SJSA1 (cell line): ENCODE measurements at regions not wholly inside any gene's neighbourhood (a gene's known extent, or its start where the extent isn't known, plus 50 kb on each side); places are given as distances from the start of the nearest gene placed in this dataset.
"Not testable (repeated sequence)": the region's sequence is repeated elsewhere in the genome, so short reads cannot be mapped to it uniquely, and the experiment has no call there.

Experiments
- DNase-seq, 2 experiments: peaks; one replicate each; pipeline ENCODE4 v3.0.0-alpha.2; 2015 to 2020; ENCODE audit warnings: low spot score in 2 of 2, low read depth in 1 of 2
- H3K27ac ChIP-seq: fragments of 250-450 bp; sonication (Bioruptor Pico); 2 replicates; pipeline ENCODE4 v1.5.1; 2020; ENCODE audit warnings: mild to moderate bottlenecking, moderate library complexity
- H3K27me3 ChIP-seq: fragments of 250-450 bp; sonication (Bioruptor Pico); replicated peaks from 2 replicates; pipeline ENCODE4 v1.5.1; 2020; ENCODE audit warnings: mild to moderate bottlenecking, moderate library complexity
- H3K36me3 ChIP-seq: fragments of 250-450 bp; sonication (Bioruptor Pico); 2 replicates; pipeline ENCODE4 v1.5.1; 2020; ENCODE audit warnings: mild to moderate bottlenecking
- H3K4me1 ChIP-seq: fragments of 250-450 bp; sonication (Bioruptor Pico); replicated peaks from 2 replicates; pipeline ENCODE4 v1.6.1; 2021; ENCODE audit warnings: mild to moderate bottlenecking
- H3K4me3 ChIP-seq: fragments of 250-450 bp; sonication (Bioruptor Pico); 2 replicates; pipeline ENCODE4 v1.5.1; 2020; ENCODE audit warnings: mild to moderate bottlenecking
- H3K9me3 ChIP-seq: fragments of 250-450 bp; sonication (Bioruptor Pico); replicated peaks from 2 replicates; pipeline ENCODE4 v1.5.1; 2020; ENCODE audit warnings: mild to moderate bottlenecking

GRCh38 chr6:149235130-149235561 is 82.4 kb upstream of the TAB2 start:
- DNase-seq = peak; percentile 72 to 87
- Histone ChIP-seq H3K9me3 (no peaks in the 10 kb centered on the region), H3K4me3 (no peak overlapping the region), H3K4me1 (peaks cover 32% of the 10 kb centered on the region), H3K36me3 (no peaks in the 10 kb centered on the region), H3K27ac (peak overlapping the region; percentile 84), H3K27me3 (no peaks in the 10 kb centered on the region)

GRCh38 chr6:149236589-149236988 is 80.9 kb upstream of the TAB2 start:
- Histone ChIP-seq H3K9me3 (0 out of 2 replicates have a peak, but pooled peaks cover 2% of the 10 kb centered on the region), H3K27me3 (no peaks in the 10 kb centered on the region), H3K4me1 (peaks cover 32% of the 10 kb centered on the region), H3K36me3 (no peaks in the 10 kb centered on the region), H3K4me3 (no peak overlapping the region), H3K27ac (no peak overlapping the region)
- DNase-seq = no peak

GRCh38 chr6:149237464-149237863 is 80.0 kb upstream of the TAB2 start:
- 0 out of 2 replicates have a peak, but pooled peaks cover 5% of the 10 kb centered on the region for H3K9me3 ChIP-seq
- H3K4me1 ChIP-seq = peaks cover 33% of the 10 kb centered on the region
- no peak overlapping the region for H3K27ac ChIP-seq
- no peak overlapping the region for H3K4me3 ChIP-seq
- H3K36me3 ChIP-seq = no peaks in the 10 kb centered on the region
- no peak for DNase-seq
- no peaks in the 10 kb centered on the region for H3K27me3 ChIP-seq

DNA sequence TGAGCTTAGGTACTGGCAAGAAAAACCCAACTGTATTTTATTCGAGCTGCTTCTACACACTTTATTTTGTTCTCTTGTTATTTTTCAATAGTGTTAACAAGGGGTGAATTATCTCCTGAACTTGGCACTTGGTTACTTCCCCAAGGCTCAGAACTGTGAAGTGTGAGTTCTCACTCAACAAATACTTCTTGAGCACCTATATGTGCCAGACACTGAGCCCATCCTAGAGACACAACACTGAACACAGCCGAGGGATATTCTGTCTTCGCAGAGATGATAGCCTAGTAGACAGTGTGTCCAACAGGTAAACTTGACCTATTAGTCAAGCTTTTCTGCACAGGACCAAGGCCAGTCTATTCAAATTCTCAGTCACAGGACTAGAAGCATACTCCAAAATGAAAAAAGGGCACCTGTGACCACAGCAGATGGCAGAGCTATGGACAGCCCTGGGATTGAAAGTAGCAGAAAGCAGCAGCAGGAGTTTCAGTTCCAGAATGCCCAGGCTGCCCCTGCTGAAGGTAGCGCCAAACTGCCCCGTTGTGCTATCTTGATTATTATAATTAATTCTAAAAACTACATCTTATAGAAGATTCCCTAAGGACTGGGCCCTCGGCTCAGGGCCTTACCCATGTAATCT is 77.8 kb upstream of the TAB2 start:
- H3K4me1 ChIP-seq = peaks cover 21% of the 10 kb centered on the region
- H3K27me3 ChIP-seq = no peaks in the 10 kb centered on the region
- H3K9me3 ChIP-seq = 0 out of 2 replicates have a peak, but pooled peaks cover 5% of the 10 kb centered on the region

GRCh38 chr6:149242883-149243282 is 74.6 kb upstream of the TAB2 start:
- Histone ChIP-seq H3K36me3 (no peaks in the 10 kb centered on the region), H3K9me3 (0 out of 2 replicates have a peak, but pooled peaks cover 5% of the 10 kb centered on the region), H3K27me3 (no peaks in the 10 kb centered on the region), H3K4me1 (peaks cover 12% of the 10 kb centered on the region), H3K4me3 (no peak overlapping the region), H3K27ac (no peak overlapping the region)
- peak; percentile 44 to 50 for DNase-seq

More for the DNA sequence above, 77.8 kb upstream of the TAB2 start:
- Histone ChIP-seq H3K27ac (no peak overlapping the region), H3K4me3 (no peak overlapping the region), H3K36me3 (no peaks in the 10 kb centered on the region)
- no peak for DNase-seq

DNA sequence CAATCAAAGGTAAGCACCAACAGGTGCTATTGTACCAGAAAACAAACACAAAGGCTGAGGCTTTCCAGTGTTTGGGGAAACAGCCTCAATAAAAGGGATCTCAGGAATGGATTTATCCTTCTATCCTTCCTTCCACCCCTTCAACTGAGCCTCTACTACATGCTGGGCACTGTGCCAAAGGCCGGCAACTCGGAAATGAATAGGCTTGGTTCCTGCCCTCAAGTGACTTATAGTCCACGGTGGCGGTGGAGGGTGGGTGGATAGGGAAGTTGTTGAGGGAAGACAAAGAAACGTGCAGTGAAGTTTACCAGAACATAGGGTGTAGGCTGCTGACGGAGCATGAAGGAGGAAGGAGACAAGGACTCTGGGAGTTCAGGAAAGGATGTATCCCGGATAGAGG is 73.4 kb upstream of the TAB2 start:
- Histone ChIP-seq H3K27me3 (no peaks in the 10 kb centered on the region), H3K36me3 (no peaks in the 10 kb centered on the region), H3K4me1 (peaks cover 19% of the 10 kb centered on the region), H3K4me3 (no peak overlapping the region), H3K27ac (no peak overlapping the region), H3K9me3 (0 out of 2 replicates have a peak, but pooled peaks cover 5% of the 10 kb centered on the region)
- DNase-seq = no peak

DNA sequence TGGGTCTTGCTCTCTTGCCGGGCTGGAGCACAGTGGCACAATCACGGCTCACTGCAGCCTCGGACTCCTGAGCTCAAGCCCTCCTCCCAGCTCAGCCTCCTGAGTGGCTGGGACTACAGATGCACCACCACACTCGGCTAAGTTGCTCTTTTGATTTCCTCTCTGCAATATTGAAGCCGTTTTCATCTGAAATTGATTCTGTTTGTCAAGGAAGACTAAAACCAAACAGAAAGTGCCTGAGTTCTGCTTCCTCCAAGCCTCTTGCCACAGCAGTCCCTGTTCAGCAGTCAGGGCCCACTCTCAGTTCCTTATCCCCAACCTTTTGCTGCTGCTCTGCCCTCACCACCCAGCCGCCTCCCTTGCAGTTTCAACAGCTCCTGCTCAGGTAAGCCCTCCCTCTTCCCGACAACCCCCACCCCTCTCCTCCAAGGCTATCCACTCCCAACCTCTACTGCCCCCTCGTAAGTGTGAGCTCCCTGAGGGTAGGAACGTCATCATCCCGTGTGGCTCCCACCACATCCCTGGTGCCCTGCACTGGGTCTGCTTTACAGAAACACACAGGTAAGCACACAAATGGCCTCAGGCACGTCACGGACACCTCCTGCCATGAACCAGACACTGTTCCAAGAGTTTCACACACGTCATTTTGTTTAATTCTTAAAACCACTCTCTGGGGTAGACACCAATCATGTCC is 70.7 kb upstream of the TAB2 start:
- no peaks in the 10 kb centered on the region for H3K36me3 ChIP-seq
- DNase-seq = no peak
- H3K9me3 ChIP-seq = 0 out of 2 replicates have a peak, but pooled peaks cover 3% of the 10 kb centered on the region
- H3K27ac ChIP-seq = no peak overlapping the region
- peaks cover 36% of the 10 kb centered on the region for H3K4me1 ChIP-seq
- no peak overlapping the region for H3K4me3 ChIP-seq
- no peaks in the 10 kb centered on the region for H3K27me3 ChIP-seq

- no peak overlapping the region for H3K27ac ChIP-seq
- H3K9me3 ChIP-seq = no peaks in the 10 kb centered on the region
- H3K4me1 ChIP-seq = peaks cover 33% of the 10 kb centered on the region
- DNase-seq = no peak
- H3K36me3 ChIP-seq = no peaks in the 10 kb centered on the region
- H3K4me3 ChIP-seq = no peak overlapping the region
- H3K27me3 ChIP-seq = no peaks in the 10 kb centered on the region
Measured at GRCh38 chr6:149247385-149247763, 70.1 kb upstream of the TAB2 start.

- peaks cover 24% of the 10 kb centered on the region for H3K4me1 ChIP-seq
- not testable (repeated sequence) for H3K27ac ChIP-seq, H3K4me3 ChIP-seq, DNase-seq, H3K36me3 ChIP-seq, H3K27me3 ChIP-seq, H3K9me3 ChIP-seq
Measured at GRCh38 chr6:149248263-149248662, 69.2 kb upstream of the TAB2 start.

- peaks cover 24% of the 10 kb centered on the region for H3K4me1 ChIP-seq
- peak overlapping the region; percentile 74 for H3K27ac ChIP-seq
- H3K36me3 ChIP-seq = no peaks in the 10 kb centered on the region
- no peak overlapping the region for H3K4me3 ChIP-seq
- no peaks in the 10 kb centered on the region for H3K27me3 ChIP-seq
- no peaks in the 10 kb centered on the region for H3K9me3 ChIP-seq
- DNase-seq = peak in 1 of 2 experiments; percentile 17
Measured at GRCh38 chr6:149248693-149249369, 68.7 kb upstream of the TAB2 start.

DNA sequence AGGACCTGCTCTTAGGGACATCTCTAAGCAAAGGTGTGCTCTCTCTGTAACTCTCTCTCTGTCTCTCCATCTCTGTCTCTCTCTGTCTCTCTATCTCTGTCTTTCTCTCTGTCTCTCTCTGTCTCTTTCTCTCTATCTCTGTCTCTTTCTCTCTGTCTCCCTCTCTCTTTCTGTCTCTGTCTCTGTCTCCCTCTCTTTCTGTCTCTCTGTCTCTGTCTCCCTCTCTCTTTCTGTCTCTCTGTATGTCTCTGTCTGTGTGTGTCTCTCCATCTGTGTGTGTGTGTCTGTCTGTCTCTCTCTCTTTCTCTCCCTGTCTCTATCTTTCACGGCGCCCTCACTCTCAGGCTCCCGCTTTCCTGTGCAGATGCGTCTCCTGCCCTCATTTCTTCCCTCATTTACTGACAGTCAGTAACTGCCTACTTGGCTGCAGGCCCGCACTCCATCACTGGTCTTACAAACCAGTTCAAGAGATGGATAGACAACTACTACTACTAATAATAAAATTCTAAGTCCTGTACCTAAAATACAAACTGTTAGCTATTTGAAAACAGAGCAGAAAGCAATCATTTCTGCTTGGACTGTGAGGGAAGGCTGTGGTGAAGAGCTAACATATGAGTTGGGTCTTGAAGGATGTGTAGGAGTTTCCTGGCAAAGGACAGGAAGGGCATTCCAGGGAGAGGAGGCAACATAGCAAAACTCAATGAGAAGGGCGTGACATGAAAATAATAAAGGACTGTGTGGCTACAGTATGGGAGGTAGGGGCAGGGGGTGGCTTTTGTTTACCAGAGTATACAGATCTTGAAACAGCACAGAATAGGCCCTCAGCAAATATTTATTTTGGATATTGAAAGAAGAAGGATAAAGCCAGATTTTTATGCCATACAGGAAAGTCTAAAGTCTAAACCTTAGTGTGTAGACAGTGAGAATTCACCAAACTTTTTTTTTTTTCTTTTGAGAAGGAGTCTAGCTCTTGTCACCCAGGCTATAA is 67.8 kb upstream of the TAB2 start:
- Histone ChIP-seq H3K27ac (peak overlapping the region; percentile 74), H3K9me3 (no peaks in the 10 kb centered on the region), H3K27me3 (no peaks in the 10 kb centered on the region), H3K4me1 (peaks cover 24% of the 10 kb centered on the region), H3K36me3 (no peaks in the 10 kb centered on the region), H3K4me3 (no peak overlapping the region)
- peak; percentile 57 to 62 for DNase-seq

GRCh38 chr6:149250951-149251350 is 66.6 kb upstream of the TAB2 start:
- no peaks in the 10 kb centered on the region for H3K27me3 ChIP-seq
- H3K36me3 ChIP-seq = no peaks in the 10 kb centered on the region
- no peaks in the 10 kb centered on the region for H3K9me3 ChIP-seq
- H3K4me3 ChIP-seq = no peak overlapping the region
- H3K27ac ChIP-seq = no peak overlapping the region
- peaks cover 24% of the 10 kb centered on the region for H3K4me1 ChIP-seq
- no peak for DNase-seq

- Histone ChIP-seq H3K4me1 (peaks cover 24% of the 10 kb centered on the region), H3K9me3 (no peaks in the 10 kb centered on the region), H3K27ac (no peak overlapping the region), H3K36me3 (no peaks in the 10 kb centered on the region), H3K4me3 (no peak overlapping the region), H3K27me3 (no peaks in the 10 kb centered on the region)
- DNase-seq = no peak
Measured at GRCh38 chr6:149252622-149253021, 64.9 kb upstream of the TAB2 start.
